ENCODE measurements at regions not wholly inside any gene's neighbourhood (a gene's known extent, or its start where the extent isn't known, plus 50 kb on each side); places are given as distances from the start of the nearest gene placed in this dataset.

DNA sequence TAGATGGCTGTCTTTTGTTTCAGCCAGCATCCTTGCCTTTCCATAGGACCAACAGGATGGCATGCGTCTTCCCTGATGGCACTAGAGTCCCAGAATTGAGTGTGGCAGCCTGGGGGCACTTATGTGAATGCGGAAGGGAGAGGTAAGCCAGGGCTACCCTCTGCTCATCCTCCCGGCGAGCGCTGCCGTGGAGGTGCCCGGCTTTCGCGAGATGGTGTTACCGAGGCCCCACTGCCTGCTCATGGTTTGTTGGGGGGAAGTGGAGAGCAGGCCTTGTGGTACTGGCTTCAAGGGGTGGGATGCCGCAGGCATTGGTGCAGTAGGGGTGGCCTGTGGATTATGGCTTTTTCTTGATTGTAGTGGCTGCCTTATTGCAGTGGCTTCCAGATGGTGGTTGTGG is 174.3 kb downstream of the AACS start:
- TF ChIP-seq, protein P1, sequence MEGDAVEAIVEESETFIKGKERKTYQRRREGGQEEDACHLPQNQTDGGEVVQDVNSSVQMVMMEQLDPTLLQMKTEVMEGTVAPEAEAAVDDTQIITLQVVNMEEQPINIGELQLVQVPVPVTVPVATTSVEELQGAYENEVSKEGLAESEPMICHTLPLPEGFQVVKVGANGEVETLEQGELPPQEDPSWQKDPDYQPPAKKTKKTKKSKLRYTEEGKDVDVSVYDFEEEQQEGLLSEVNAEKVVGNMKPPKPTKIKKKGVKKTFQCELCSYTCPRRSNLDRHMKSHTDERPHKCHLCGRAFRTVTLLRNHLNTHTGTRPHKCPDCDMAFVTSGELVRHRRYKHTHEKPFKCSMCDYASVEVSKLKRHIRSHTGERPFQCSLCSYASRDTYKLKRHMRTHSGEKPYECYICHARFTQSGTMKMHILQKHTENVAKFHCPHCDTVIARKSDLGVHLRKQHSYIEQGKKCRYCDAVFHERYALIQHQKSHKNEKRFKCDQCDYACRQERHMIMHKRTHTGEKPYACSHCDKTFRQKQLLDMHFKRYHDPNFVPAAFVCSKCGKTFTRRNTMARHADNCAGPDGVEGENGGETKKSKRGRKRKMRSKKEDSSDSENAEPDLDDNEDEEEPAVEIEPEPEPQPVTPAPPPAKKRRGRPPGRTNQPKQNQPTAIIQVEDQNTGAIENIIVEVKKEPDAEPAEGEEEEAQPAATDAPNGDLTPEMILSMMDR (IDR thresholded peaks at IDR 0.05): no peak
- TF ChIP-seq EZH2 (IDR thresholded peaks at IDR 0.05) (no peak), EZH2phosphoT487 (IDR thresholded peaks at IDR 0.05) (no peak)
